GM21717 (cell line): ENCODE measurements at regions not wholly inside any gene's neighbourhood (a gene's known extent, or its start where the extent isn't known, plus 50 kb on each side); places are given as distances from the start of the nearest gene placed in this dataset.

Experiments used
- ATAC-seq: cut with Tn5 transposase; IDR thresholded peaks from one replicate; pipeline ENCODE4 v1.9.1; 2021; ENCODE audit warnings: mild to moderate bottlenecking, moderate library complexity; ENCODE audit not compliant: unreplicated experiment

- no peak for ATAC-seq
Observed at GRCh38 chr2:181114021-181114420, 133.6 kb downstream of the UBE2E3 start.

DNA sequence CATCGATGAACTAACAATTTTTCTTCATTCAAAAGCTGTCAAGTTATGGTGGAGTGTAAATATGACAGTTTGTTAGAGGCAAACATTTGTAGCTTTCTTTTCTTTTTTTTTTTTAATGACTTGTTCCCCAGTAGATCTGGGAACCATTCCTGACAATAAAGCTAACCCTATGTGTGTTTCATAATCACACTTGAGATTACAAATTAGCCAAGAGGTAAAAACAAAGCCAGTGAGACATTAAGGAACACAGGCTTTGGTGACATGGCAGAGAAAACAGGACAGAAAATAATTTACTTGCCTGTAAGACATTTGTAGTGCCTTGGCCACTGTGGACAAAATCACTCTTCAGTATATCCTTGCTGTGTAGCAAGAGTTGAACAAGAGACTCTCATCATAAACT, 135.9 kb downstream of the UBE2E3 start:
- ATAC-seq = no peak

- ATAC-seq = no peak
Observed at GRCh38 chr2:181117206-181117925, 137.0 kb downstream of the UBE2E3 start.

GRCh38 chr2:181120625-181121024, 140.2 kb downstream of the UBE2E3 start:
- no peak for ATAC-seq

- no peak for ATAC-seq
Observed at GRCh38 chr2:181121996-181122395, 141.6 kb downstream of the UBE2E3 start.

DNA sequence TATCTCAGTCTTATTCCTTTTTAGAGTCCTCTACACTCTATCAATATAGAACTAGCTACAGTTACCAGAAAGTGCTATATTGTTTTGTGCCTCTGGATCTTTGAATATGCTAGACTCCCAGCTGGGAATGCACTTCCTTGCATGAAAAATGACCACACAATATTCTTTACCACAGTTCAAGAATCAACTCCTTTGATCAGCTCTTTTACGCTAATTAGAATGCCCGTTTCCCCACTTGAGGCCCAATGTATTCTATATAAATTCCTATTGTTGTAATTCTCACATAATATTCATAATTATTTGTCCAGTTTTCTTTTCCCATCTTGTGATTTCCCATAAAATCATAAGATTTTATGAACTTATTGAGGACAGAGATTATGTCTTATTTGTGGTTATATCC, 142.2 kb downstream of the UBE2E3 start:
- no peak for ATAC-seq

GRCh38 chr2:181123798-181124231, 143.4 kb downstream of the UBE2E3 start:
- peak; percentile 94 for ATAC-seq

DNA sequence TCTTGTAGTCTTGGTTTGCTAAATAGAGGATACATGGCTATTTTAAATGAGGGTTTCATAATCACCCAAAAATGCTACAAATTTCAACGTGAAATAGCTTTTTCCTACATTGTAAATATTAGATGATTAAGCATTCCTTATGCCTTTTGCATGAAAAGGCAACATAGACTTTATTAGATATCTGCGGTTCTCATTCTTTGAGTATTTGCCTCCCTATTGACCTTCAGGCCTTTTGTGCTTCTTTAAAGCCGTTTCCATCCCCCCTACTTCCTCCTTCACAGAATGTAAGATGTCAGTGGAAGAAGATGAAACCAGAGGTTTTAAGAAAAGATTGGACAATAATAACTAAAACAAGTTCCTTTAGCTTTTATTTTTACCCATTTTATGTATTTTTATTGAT, 144.1 kb downstream of the UBE2E3 start:
- ATAC-seq = no peak

DNA sequence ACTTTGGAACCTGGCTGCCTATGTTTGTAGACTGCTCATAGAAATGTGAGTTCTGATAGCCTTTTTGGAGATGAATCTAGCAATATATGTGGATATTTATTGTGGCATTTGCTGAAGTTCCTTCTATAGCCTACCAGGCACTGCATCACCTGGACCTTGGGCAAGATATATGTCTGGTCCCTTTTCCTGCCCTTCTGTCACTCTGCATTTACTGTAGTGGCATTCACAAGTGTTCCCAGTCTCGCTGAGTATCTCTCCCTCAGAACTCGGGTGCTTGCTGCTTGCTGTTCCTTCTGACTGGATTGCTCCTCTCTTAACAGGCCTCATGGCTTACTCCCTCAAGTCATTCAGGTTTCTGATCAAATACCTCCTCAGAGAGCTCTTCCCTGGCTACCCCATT, 145.0 kb downstream of the UBE2E3 start:
- no peak for ATAC-seq

GRCh38 chr2:181126311-181126868, 146.0 kb downstream of the UBE2E3 start:
- no peak for ATAC-seq

- ATAC-seq = peak; percentile 65
Observed at GRCh38 chr2:181128199-181128598, 147.8 kb downstream of the UBE2E3 start.

DNA sequence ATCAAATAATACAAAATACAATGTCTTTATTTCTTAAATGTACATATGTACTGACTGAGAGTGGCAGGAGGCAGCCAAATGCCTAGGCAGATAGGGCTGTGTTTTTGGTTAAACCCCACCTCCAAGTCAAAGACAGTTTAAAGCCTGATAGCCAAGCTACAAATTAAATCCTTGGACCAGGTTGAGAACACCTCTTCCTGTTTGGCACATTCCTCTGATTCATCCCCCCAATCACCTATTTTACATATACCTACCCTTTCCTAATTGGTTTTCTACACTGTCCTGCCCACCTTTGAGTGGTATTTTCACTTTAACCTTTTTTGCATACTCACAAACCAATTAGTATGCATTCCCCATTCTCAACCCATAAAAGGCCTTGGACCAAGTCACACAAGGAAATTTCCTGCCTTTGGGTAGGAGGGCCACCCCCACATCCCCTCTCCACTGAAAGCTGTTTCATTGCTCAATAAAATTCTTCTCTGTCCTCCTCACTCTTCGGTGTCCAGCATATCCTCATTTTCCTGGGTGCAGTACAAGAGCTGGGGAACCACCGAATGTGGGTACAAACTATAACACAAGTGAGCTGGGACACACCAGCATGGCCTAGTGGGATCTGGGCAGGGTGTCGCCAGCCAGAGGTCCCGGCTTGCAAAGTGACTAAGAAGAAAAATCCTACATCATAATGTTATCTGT, 149.1 kb downstream of the UBE2E3 start:
- ATAC-seq = no peak

DNA sequence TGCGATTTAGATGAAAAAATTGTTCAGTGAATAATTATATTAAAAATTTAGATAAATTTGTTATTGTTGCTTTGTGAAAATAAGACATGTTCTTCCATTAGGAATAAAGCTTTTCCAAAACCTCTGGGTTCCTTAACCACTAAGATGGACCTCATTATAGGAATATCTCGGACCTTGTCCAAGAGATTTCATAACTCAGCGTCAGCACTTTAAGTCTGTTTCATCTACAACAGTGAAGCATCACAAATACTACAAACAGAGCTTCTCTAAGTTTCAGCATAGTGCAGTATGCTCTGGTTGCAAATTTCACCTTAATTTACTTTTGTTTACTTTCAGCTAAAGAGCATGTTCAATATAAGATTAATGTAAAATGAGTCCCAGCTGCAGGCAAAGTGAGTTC, 150.3 kb downstream of the UBE2E3 start:
- no peak for ATAC-seq

DNA sequence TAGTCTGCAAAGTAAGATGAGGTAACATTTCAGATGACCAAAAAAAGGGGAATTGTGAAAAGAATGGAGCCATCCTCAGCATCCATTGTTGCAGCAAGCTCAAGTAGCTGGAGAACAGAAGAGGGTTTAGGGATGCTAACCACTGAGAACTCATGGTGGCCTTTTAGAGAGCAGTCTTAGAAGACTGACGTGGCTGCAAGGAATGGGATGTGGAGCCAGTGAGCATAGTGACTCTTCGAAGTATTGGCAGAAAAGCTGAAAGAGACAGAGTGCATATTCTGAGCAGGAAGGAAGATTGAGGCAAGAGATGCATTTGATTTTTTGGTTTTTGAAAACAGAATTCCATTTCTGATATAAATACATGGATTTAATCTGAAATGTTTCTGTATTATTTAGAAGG, 151.2 kb downstream of the UBE2E3 start:
- no peak for ATAC-seq

DNA sequence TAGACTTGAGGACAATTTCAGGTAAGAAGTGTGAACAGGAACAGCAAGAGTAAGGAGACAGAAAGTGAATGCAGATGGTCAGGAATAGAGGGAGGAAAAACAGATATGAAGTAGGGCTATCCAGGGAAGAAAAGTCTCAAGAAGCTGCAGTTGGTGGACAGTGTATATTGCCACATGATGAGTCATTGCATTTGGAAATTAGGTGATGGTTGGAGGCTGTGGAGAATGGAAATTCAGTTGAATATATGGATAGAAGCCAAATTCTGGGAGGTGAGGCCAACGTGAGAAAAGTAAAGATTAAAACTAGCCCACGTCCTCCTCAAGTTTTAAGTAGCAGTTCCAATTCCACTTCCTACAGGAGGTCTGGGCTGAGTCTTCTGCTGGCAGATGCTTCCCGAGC, 158.4 kb downstream of the UBE2E3 start:
- no peak for ATAC-seq

DNA sequence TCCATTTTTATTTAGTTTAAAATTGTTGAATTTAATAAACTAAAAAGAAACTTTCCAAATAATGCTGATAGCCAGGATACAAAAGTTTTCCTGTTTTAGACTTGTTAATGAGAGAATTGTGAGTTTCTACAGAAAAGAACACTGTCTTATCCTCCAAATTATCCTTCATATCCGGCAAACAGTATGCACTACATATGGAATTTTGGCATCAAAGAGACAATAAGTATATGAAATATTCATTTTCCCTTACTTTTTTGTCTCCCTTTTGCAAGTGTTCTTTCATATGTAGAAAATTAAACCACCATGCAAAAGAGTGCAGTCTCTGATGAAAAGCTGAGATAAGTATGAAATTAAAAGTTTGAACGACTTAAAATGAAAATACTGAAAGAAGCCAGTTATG, 159.4 kb downstream of the UBE2E3 start:
- no peak for ATAC-seq

DNA sequence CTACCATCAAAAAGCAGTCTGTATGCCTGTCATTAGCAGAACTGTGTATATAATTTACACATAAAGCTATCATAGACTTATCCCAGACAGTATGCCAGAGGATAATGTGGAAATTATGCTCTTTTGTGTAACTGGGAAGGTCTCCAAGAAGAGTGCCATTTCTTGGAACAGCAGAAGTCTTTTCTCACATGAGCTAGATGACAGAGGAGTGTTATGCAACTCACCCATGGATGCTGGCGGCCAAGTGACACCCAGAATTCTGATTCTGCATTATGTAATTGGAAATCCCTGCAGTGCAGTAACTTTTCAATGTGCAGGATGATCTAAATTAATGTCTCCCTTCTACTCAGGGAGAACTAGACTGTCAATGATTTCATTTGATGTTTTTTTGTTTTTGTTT, 160.0 kb downstream of the UBE2E3 start:
- no peak for ATAC-seq

DNA sequence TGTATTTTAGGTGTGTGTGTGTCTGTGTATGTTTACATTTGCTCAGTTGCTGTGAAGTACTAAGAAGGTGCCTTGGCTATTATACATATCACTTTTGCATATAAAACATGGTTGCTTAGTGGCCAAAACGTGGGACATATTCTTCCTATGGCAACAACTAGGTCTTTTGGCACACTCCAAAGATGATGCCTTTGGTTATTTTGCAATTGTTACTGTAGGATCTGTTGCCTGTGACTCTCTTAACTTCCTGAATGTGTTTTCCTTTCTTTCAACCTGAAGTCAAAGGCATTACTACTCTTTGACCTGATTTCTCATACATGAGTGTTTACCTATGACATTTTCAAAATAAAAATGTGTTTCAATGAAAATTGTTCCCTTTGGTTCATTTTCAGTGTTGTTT, 160.5 kb downstream of the UBE2E3 start:
- ATAC-seq = no peak

- no peak for ATAC-seq
Observed at GRCh38 chr2:181141676-181142075, 161.3 kb downstream of the UBE2E3 start.

- peak; percentile 81 for ATAC-seq
Observed at GRCh38 chr2:181142514-181142913, 162.1 kb downstream of the UBE2E3 start.

- ATAC-seq = no peak
Observed at GRCh38 chr2:181143790-181144300, 163.4 kb downstream of the UBE2E3 start.

DNA sequence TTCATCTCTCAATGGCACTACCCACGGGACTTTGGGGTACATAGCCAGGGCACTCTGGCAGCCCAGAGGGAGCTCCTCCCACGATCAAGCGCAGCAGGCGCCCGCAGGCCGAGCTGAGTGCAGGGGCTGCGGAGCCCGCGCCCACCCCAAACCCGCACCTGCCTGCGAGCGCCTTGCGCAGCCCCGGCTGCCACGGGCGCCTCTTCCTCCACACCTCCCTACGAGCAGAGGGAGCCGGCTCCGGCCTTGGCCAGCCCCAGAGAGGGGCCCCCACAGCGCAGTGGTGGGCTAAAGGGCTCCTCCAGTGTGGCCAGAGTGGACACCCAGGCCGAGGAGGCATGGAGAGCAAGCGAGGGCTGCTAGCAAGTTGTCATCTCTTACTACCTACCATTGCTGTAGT, 165.2 kb downstream of the UBE2E3 start:
- no peak for ATAC-seq
